ENCODE measurements at regions not wholly inside any gene's neighbourhood (a gene's known extent, or its start where the extent isn't known, plus 50 kb on each side); places are given as distances from the start of the nearest gene placed in this dataset.

DNA sequence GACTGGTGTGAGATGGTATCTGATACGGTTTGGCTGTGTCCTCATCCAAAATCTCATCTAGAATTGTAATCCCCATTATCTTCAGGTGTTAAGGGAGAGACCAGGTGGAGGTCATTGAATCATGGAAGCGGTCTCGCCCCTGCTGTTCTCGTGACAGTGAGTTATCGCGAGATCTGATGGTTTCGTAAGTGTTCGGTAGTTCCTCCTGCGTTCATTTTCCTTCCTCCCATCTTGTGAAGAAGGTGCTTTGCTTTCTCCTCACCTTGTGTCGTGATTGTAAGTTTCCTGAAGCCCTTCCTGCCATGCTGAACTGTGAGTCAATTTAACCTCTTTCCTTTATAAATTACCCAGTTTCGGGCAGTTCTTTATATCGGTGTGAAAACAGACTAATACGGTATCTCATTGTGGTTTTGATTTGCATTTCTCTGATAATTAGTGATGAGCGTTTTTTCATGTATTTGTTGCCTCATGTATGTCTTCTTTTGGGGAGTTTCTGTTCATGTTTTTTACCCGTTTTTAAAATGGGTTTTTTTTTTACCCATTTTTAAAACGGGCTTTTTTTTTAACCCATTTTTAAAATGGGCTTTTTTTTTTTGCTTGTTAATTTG lies 102.8 kb upstream of the SLC10A2 start:
- DNase-seq: no peak

GRCh38 chr13:103164251-103164650 lies 98.0 kb upstream of the SLC10A2 start:
- DNase-seq: no peak

DNA sequence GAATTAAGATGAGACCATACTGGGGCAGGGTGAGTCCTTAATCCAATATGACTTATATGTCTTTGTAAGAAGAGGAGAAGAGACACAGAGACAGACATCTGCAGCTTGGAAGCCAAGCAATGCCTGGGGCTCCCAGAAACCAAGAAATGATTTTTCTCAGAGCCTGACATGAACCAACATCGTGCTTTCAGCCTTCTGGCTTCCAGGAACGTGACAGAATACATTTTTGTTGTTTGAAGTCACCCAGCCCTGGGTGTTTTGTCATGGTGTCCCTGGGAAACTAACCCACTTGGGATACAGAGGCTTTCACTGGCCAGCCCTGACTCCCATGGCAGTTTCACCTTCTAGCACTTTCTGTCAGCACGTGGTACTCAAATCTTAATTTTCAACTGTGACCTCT lies 95.3 kb upstream of the SLC10A2 start:
- DNase-seq: no peak

GRCh38 chr13:103157434-103158145 lies 91.4 kb upstream of the SLC10A2 start:
- DNase-seq: no peak

- no peak for DNase-seq
Measured at GRCh38 chr13:103157016-103157415, 90.8 kb upstream of the SLC10A2 start.

GRCh38 chr13:103156346-103156998 lies 90.3 kb upstream of the SLC10A2 start:
- DNase-seq: no peak

- no peak for DNase-seq
Measured at GRCh38 chr13:103153466-103153865, 87.2 kb upstream of the SLC10A2 start.

- DNase-seq: no peak
Measured at GRCh38 chr13:103147961-103148360, 81.7 kb upstream of the SLC10A2 start.

DNA sequence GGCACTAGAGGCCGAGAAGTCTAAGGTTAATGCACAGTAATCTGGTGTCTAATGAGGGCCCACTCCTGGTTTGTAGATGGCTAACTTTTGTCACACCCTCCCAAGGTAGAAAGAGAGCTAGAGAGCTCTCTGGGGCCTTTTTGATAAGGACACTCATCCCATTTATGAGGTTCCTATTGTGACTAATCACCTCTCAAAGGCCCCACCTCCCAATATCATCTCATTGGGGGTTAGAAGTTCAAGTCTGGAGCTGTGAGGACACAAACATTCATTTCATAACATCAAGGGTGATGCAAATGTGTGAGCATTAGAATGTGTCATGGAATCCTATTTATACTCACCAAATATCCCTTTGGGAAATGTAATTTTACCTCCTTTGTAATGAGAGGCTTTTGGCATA lies 79.2 kb upstream of the SLC10A2 start:
- DNase-seq: no peak

- no peak for DNase-seq
Measured at GRCh38 chr13:103143432-103143831, 77.2 kb upstream of the SLC10A2 start.

GRCh38 chr13:103142151-103142550 lies 75.9 kb upstream of the SLC10A2 start:
- DNase-seq: no peak

DNA sequence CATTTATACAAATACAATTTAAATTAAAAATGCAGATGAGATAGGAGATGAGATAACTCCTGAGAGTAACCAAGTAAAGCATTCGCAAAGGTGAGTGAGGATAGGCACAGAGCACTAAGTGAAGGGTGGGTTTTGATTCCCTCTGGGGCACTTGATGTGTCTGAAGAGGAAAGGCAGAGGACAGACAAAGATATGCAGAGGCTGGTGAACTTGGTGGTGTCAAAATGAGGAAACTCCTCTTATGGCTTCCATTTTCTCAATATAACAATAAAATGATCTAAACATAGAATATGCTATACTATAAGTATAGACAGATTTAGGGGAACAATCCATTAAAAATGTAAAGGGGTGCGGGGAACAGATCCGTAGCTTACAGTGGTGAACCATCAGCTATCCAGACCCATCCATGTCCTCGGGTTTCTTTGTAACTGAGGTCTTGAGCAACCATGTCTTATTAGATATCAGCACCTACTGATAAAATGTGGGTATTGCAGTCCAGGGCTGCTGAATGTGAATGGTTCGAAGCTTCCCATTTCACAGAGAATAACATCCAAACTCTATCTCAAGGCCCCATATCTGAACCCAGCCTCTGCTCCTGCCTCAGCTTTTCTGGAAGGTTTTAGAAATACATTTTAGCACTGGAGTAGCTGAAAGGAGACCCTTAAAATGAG lies 73.9 kb upstream of the SLC10A2 start:
- DNase-seq: no peak

DNA sequence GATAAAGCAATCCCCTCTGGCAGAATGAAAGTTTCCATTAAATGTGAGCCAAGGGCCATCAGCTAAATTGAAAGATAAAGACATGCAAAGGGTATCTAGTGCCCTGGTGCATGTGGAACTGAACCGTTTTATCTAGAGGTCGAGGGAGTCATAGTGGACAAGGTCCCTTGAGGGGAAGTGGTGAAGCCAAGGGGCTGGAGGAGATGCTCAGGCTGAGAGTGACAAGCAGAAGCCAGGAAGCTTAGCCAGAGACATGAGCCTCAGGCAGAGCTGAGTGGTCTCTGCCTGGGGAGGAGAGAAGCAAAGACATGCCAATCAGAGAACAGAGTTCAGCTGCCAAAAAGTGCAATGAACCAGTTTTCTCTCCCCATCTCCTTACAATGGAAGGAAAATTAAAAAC lies 68.1 kb upstream of the SLC10A2 start:
- no peak for DNase-seq

DNA sequence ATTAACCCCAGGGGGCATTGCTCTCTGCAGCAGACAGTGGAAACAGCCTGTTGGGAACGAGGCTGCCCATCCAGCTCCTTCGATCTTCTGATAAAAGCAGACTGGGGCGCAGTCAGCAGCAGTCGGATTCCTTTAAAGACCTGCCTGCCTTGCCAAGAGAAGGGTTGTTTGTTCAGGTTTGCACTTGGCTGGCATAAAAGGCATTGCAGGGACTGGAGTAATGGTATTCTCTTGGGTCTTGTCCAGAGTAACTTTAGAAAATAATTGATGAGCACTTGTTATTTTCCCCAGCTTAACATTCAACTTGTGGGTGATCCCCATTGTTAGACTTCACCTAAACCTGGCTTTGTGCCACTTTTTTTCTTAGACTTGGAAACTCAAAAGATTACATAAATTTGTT lies 67.3 kb upstream of the SLC10A2 start:
- no peak for DNase-seq

DNA sequence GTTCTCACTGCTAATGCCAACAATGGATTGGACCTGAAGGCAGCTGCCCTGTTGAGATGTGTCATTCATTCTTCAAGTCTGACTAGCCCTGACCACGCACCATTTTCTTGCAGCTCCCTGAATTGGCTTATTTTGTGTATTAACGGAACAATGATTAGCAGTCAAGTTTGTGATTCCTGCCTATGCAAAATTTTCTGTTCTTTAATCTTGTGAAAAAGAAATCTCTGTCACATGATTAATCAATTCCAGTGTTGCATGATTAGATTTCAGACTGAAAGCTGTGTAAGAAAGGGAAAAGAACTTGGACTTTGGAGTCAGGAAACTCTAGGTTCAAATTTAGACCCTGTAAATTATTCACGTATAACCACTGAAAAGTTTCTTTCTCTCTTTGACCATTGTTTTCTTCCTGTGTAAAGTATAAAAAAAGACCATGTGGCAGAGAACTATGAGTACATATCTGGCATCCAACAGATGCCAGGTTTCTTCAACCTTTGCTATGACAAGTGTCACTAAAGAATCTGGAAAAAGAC lies 64.5 kb upstream of the SLC10A2 start:
- no peak for DNase-seq

- DNase-seq: no peak
Measured at GRCh38 chr13:103130146-103130545, 63.9 kb upstream of the SLC10A2 start.
